Mesenchymal stem cell (in vitro differentiated cells and primary cell): ENCODE measurements at regions not wholly inside any gene's neighbourhood (a gene's known extent, or its start where the extent isn't known, plus 50 kb on each side); places are given as distances from the start of the nearest gene placed in this dataset.

Experiments used
- DNase-seq: peaks from one replicate; pipeline ENCODE4 v3.0.0-alpha.2; 2013
- H2AFZ ChIP-seq: one replicate; pipeline ENCODE4 v1.6.1; 2013; ENCODE audit warnings: low read depth, mild to moderate bottlenecking, control low read depth, inconsistent platforms, low read length, moderate library complexity
- H2AK5ac ChIP-seq: 2 replicates; pipeline ENCODE4 v1.6.1; 2013; ENCODE audit warnings: low read length, moderate library complexity, mild to moderate bottlenecking, inconsistent platforms; ENCODE audit not compliant: severe bottlenecking
- H2BK120ac ChIP-seq: one replicate; pipeline ENCODE4 v1.6.1; 2013; ENCODE audit warnings: low read depth, mild to moderate bottlenecking, inconsistent platforms, low read length, moderate library complexity
- H2BK12ac ChIP-seq, 2 experiments: one replicate each; pipeline ENCODE4 v1.6.1; 2013; ENCODE audit warnings: inconsistent platforms in 2 of 2, low read length in 2 of 2, mild to moderate bottlenecking in 2 of 2, moderate library complexity in 2 of 2, control low read depth in 1 of 2
- H2BK15ac ChIP-seq: one replicate; pipeline ENCODE4 v1.6.1; 2013; ENCODE audit warnings: mild to moderate bottlenecking, low read depth, inconsistent platforms; ENCODE audit not compliant: poor library complexity, severe bottlenecking
- H2BK5ac ChIP-seq: 2 replicates; pipeline ENCODE4 v1.6.1; 2013; ENCODE audit warnings: low read depth, mild to moderate bottlenecking, low read length, control low read depth, inconsistent platforms; ENCODE audit not compliant: poor library complexity, severe bottlenecking
- H3K14ac ChIP-seq, 2 experiments: one replicate each; pipeline ENCODE4 v1.6.1; 2013; ENCODE audit warnings: inconsistent platforms in 2 of 2, low read length in 2 of 2, control low read depth in 1 of 2, mild to moderate bottlenecking in 1 of 2, moderate library complexity in 1 of 2
- H3K18ac ChIP-seq, 2 experiments: one replicate each; pipeline ENCODE4 v1.6.1; 2013; ENCODE audit warnings: inconsistent platforms in 2 of 2, low read length in 2 of 2, control low read depth in 1 of 2, low read depth in 1 of 2, mild to moderate bottlenecking in 1 of 2
- H3K23ac ChIP-seq, 2 experiments: one replicate each; pipeline ENCODE4 v1.6.1; 2013; ENCODE audit warnings: inconsistent platforms in 2 of 2, low read length in 2 of 2, mild to moderate bottlenecking in 2 of 2, moderate library complexity in 2 of 2, control low read depth in 1 of 2
- H3K27ac ChIP-seq: 2 replicates; pipeline ENCODE4 v1.5.1; 2013; ENCODE audit warnings: mild to moderate bottlenecking, moderate library complexity, low read length, control low read depth, inconsistent platforms; ENCODE audit not compliant: poor library complexity, severe bottlenecking
- H3K27me3 ChIP-seq, 2 experiments: 2 replicates each; pipeline versions ENCODE4 v1.6.1 to v1.7.0; 2013; ENCODE audit warnings: low read length in 2 of 2, mild to moderate bottlenecking in 2 of 2, moderate library complexity in 2 of 2, control low read depth in 1 of 2, inconsistent platforms in 1 of 2; ENCODE audit not compliant: control insufficient read depth in 1 of 2, insufficient read depth in 1 of 2
- H3K36me3 ChIP-seq, 2 experiments: 2 replicates each; pipeline versions ENCODE4 v1.6.1 to v1.7.0; 2013; ENCODE audit warnings: low read length in 2 of 2, control low read depth in 1 of 2, inconsistent platforms in 1 of 2, low read depth in 1 of 2, mild to moderate bottlenecking in 1 of 2; ENCODE audit not compliant: insufficient read depth in 2 of 2, control insufficient read depth in 1 of 2
- H3K4ac ChIP-seq, 2 experiments: one replicate each; pipeline ENCODE4 v1.6.1; 2013; ENCODE audit warnings: inconsistent platforms in 2 of 2, low read length in 2 of 2, mild to moderate bottlenecking in 2 of 2, moderate library complexity in 2 of 2, control low read depth in 1 of 2, low read depth in 1 of 2
- H3K4me1 ChIP-seq: 2 replicates; pipeline ENCODE4 v1.6.1; 2013; ENCODE audit warnings: low read depth, low read length, control low read depth; ENCODE audit not compliant: control insufficient read depth, insufficient read depth
- H3K4me2 ChIP-seq: 2 replicates; pipeline ENCODE4 v1.6.1; 2013; ENCODE audit warnings: low read length, mild to moderate bottlenecking, inconsistent platforms; ENCODE audit not compliant: poor library complexity, severe bottlenecking
- H3K4me3 ChIP-seq, 2 experiments: 2 replicates each; pipeline versions ENCODE4 v1.5.1 to v1.7.0; 2013; ENCODE audit warnings: low read length in 2 of 2, mild to moderate bottlenecking in 2 of 2, control low read depth in 1 of 2, low read depth in 1 of 2; ENCODE audit not compliant: insufficient read depth in 1 of 2
- H3K79me1 ChIP-seq: replicated peaks from 2 replicates; pipeline ENCODE4 v1.6.1; 2013; ENCODE audit warnings: mild to moderate bottlenecking, control low read depth, low read length, inconsistent platforms; ENCODE audit not compliant: poor library complexity, severe bottlenecking
- H3K9ac ChIP-seq: 2 replicates; pipeline ENCODE4 v1.7.0; 2013; ENCODE audit warnings: mild to moderate bottlenecking, low read length, moderate library complexity
- H3K9me3 ChIP-seq: 2 replicates; pipeline ENCODE4 v1.7.0; 2013; ENCODE audit warnings: mild to moderate bottlenecking, low read length; ENCODE audit not compliant: control insufficient read depth
- H4K8ac ChIP-seq: one replicate; pipeline ENCODE4 v1.6.1; 2013; ENCODE audit warnings: inconsistent platforms, mild to moderate bottlenecking, low read length, moderate library complexity
- H4K91ac ChIP-seq: one replicate; pipeline ENCODE4 v1.6.1; 2013; ENCODE audit warnings: mild to moderate bottlenecking, low read length, inconsistent platforms
- WGBS: methylation state at CpG from one replicate; pipeline ENCODE4 v1.1.7; 2013; ENCODE audit warnings: mixed read lengths; 5-methylcytosine and 5-hydroxymethylcytosine counted together

DNA sequence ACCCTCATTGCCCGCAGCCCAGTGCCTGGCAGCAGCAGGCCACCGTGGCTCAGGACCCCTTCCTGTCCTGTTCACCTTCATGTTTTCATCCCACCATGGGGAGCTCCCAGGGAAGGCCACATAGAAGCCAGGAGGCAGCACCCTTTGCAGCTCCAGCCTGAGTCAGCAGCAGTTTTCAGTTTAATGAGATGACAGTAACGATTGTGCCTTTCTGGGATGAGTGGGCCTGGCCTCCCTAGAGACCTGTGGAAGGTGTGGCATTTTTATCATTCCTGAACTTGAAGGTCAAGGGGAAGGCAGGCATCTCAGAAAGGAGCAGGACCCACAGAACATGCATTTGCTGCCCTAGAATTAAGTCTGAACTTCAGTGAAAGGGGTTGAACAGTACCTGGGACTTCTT is 532.8 kb downstream of the FUT8 start:
- Histone ChIP-seq H3K14ac (no peak overlapping the region), H3K4ac (no peak overlapping the region), H3K27me3 (peaks cover 0 to 12% of the 10 kb centered on the region in 2 experiments), H3K27ac (no peak overlapping the region), H2BK120ac (no peak overlapping the region), H3K36me3 (no peaks in the 10 kb centered on the region), H2BK5ac (no peak overlapping the region), H3K4me2 (no peak overlapping the region), H3K9ac (no peak overlapping the region), H3K9me3 (no peaks in the 10 kb centered on the region), H2AFZ (no peak overlapping the region), H3K18ac (no peak overlapping the region), H2AK5ac (no peak overlapping the region), H3K4me1 (peaks cover 1% of the 10 kb centered on the region), H3K79me1 (no peaks in the 10 kb centered on the region), H3K4me3 (no peak overlapping the region), H3K23ac (no peak overlapping the region), H2BK15ac (no peak overlapping the region), H4K8ac (no peak overlapping the region), H4K91ac (no peak overlapping the region), H2BK12ac (no peak overlapping the region)
- DNase-seq, result no peak
- WGBS, result 62% methylated on average over 3 of the region's 3 CpGs

DNA sequence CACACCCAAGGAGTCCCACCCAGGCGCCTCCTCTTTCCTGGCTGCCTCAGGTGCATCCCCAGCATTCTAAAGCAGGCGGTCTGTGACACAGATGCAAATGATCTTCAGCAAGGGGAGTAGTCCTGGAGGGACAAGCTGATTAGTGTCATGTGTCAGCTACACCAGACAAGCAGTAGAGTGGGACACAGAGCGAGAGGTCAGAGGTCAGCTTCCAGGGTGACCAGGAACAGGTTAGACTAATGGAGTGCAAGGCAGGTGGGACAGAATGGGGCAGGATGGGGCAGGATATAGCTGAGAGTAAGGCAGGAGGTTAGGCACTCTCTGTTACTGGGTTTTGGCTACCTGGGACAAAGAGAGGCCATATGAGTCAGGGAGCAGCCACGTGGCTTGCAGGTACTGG is 534.0 kb downstream of the FUT8 start:
- Histone ChIP-seq H4K8ac (no peak overlapping the region), H3K18ac (no peak overlapping the region), H3K27me3 (peaks cover 0 to 17% of the 10 kb centered on the region in 2 experiments), H3K9ac (no peak overlapping the region), H2AFZ (no peak overlapping the region), H2BK12ac (no peak overlapping the region), H3K27ac (no peak overlapping the region), H3K9me3 (no peaks in the 10 kb centered on the region), H3K4me2 (no peak overlapping the region), H3K23ac (no peak overlapping the region), H4K91ac (no peak overlapping the region), H3K36me3 (no peaks in the 10 kb centered on the region), H3K4ac (no peak overlapping the region), H2BK120ac (no peak overlapping the region), H3K14ac (no peak overlapping the region), H3K4me3 (no peak overlapping the region), H2AK5ac (no peak overlapping the region), H3K79me1 (no peaks in the 10 kb centered on the region), H2BK5ac (no peak overlapping the region), H2BK15ac (no peak overlapping the region), H3K4me1 (peaks cover 1% of the 10 kb centered on the region)
- WGBS, result 85% methylated on average over 3 of the region's 4 CpGs
- DNase-seq, result no peak

DNA sequence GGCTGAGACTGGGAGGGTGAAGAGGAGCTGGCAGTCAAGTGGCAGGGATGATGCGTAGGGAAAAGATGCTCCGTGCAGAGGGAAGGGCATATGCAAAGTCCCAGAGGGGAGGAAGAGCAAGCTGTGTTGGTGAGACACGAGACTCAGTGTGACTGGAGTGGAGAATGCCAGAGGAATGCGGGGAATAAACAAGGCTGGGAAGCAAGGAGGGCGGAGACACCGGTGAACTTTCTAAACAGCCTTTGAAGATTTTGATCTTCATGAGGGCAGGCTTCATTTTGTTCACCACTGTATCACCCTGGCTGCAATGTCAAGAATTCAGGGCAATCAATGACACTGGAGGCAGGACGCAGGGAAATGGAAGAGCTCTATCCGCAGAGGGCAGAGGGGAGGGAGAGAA is 535.8 kb downstream of the FUT8 start:
- Histone ChIP-seq H2AFZ (no peak overlapping the region), H3K9me3 (no peaks in the 10 kb centered on the region), H2AK5ac (no peak overlapping the region), H3K18ac (no peak overlapping the region), H4K91ac (no peak overlapping the region), H3K27me3 (peaks cover 0 to 19% of the 10 kb centered on the region in 2 experiments), H3K4ac (no peak overlapping the region), H3K79me1 (no peaks in the 10 kb centered on the region), H3K14ac (no peak overlapping the region), H3K36me3 (no peaks in the 10 kb centered on the region), H2BK5ac (no peak overlapping the region), H2BK120ac (no peak overlapping the region), H3K4me1 (peaks cover 1% of the 10 kb centered on the region), H3K4me2 (no peak overlapping the region), H3K4me3 (no peak overlapping the region), H3K23ac (no peak overlapping the region), H3K27ac (no peak overlapping the region), H2BK15ac (no peak overlapping the region), H4K8ac (no peak overlapping the region), H2BK12ac (no peak overlapping the region), H3K9ac (no peak overlapping the region)
- DNase-seq, result no peak
- WGBS, result 45% methylated on average over 8 of the region's 8 CpGs

- no peak overlapping the region for H4K8ac ChIP-seq
- H3K79me1 ChIP-seq, result no peaks in the 10 kb centered on the region
- no peak overlapping the region for H3K18ac ChIP-seq
- H3K4me3 ChIP-seq, result no peak overlapping the region
- H3K14ac ChIP-seq, result no peak overlapping the region
- H3K4me2 ChIP-seq, result no peak overlapping the region
- no peaks in the 10 kb centered on the region for H3K9me3 ChIP-seq
- peaks cover 1% of the 10 kb centered on the region for H3K4me1 ChIP-seq
- no peak overlapping the region for H2BK120ac ChIP-seq
- H2BK12ac ChIP-seq, result no peak overlapping the region
- no peak overlapping the region for H2BK15ac ChIP-seq
- H2AFZ ChIP-seq, result no peak overlapping the region
- peaks cover 0 to 19% of the 10 kb centered on the region in 2 experiments for H3K27me3 ChIP-seq
- H2AK5ac ChIP-seq, result no peak overlapping the region
- no peak overlapping the region for H3K23ac ChIP-seq
- H2BK5ac ChIP-seq, result no peak overlapping the region
- no peak overlapping the region for H4K91ac ChIP-seq
- no peaks in the 10 kb centered on the region for H3K36me3 ChIP-seq
- H3K9ac ChIP-seq, result no peak overlapping the region
- H3K27ac ChIP-seq, result no peak overlapping the region
- DNase-seq, result no peak
- WGBS, result 69% methylated on average over 4 of the region's 4 CpGs
- no peak overlapping the region for H3K4ac ChIP-seq
Observed at GRCh38 chr14:65949711-65950516, 536.3 kb upstream of the CCDC196 start.
